A673 (cell line): ENCODE measurements at regions not wholly inside any gene's neighbourhood (a gene's known extent, or its start where the extent isn't known, plus 50 kb on each side); places are given as distances from the start of the nearest gene placed in this dataset.

Experiments
- EZH2 ChIP-seq: fragments of 200-600 bp; sonication (generic); IDR thresholded peaks from 2 replicates; pipeline ENCODE4 v1.6.1; 2017; ENCODE audit warnings: borderline replicate concordance, low read depth, mild to moderate bottlenecking, mixed read lengths, antibody characterized with exemption, low read length; ENCODE audit not compliant: poor library complexity, severe bottlenecking
- TF ChIP-seq, protein P1 (sequence below): fragments of 300-800, 200-600 bp; sonication (generic); conservative IDR thresholded peaks from 2 replicates; pipeline ENCODE4 v1.5.1; 2017; ENCODE audit warnings: low read depth, mild to moderate bottlenecking, antibody characterized with exemption, low read length, moderate library complexity, mixed read lengths

DNA sequence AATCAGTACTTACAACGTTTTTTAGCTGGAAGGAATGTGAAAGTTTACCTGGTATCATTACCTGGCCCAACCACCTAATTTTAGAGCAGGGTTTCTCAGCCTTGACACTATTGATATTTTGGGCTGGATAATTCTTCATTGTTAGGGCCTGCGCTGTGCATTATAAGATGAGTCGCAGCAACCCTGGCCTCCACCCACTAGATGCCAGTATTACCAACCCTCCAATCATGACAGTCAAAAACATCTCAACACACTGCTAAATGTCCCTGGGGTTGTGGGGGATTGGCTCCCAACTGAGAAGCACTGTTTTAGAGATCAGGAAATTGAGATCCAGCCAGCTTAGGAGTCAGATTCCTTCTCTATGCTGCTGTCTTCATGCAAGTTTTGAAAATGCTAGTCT is 265.3 kb upstream of the TCF4 start:
- TF ChIP-seq, protein P1, sequence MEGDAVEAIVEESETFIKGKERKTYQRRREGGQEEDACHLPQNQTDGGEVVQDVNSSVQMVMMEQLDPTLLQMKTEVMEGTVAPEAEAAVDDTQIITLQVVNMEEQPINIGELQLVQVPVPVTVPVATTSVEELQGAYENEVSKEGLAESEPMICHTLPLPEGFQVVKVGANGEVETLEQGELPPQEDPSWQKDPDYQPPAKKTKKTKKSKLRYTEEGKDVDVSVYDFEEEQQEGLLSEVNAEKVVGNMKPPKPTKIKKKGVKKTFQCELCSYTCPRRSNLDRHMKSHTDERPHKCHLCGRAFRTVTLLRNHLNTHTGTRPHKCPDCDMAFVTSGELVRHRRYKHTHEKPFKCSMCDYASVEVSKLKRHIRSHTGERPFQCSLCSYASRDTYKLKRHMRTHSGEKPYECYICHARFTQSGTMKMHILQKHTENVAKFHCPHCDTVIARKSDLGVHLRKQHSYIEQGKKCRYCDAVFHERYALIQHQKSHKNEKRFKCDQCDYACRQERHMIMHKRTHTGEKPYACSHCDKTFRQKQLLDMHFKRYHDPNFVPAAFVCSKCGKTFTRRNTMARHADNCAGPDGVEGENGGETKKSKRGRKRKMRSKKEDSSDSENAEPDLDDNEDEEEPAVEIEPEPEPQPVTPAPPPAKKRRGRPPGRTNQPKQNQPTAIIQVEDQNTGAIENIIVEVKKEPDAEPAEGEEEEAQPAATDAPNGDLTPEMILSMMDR = 0 out of 2 replicates have a peak, but pooled peaks have one; percentile 23
- no peak for TF ChIP-seq EZH2
